ENCODE measurements at regions not wholly inside any gene's neighbourhood (a gene's known extent, or its start where the extent isn't known, plus 50 kb on each side); places are given as distances from the start of the nearest gene placed in this dataset.

DNA sequence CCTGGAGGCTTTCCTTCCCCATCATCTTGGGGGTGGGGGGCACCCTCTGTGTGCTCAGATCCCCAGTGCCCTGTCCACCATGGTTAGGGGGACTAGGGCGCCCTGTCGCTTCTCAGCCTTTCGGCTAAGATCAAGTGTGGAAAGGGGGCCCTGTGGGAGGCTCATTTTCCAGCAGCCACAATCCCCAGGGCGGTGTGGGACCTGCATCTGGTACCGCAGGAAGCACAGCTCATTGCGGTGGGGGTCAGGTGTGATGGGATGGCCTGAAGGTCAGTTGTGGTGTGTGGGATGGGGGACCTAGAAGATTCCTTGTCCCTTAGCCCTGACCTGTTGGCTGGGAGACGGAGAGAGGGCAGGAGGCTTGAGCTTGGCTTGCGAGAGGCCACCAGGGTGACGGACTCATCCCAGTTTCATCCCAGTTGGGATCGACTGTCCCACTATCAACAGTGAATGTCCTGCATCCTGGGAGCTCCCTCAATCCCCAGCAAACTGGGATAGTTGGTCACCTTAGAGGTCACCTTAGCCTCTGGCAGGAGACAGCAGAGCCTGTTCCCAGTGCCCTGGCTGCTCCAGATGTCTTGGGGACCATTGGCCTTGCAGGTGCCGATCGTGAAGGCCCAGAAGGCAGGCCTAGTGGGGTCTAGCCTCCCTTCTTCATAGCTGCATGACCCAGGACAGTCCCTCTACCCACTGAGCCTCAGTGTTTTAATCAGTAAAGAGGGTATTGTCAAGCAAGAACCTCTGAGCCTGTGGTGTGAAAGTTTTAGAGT is 64.5 kb upstream of the PMEPA1 start:
- TF ChIP-seq, protein P1, sequence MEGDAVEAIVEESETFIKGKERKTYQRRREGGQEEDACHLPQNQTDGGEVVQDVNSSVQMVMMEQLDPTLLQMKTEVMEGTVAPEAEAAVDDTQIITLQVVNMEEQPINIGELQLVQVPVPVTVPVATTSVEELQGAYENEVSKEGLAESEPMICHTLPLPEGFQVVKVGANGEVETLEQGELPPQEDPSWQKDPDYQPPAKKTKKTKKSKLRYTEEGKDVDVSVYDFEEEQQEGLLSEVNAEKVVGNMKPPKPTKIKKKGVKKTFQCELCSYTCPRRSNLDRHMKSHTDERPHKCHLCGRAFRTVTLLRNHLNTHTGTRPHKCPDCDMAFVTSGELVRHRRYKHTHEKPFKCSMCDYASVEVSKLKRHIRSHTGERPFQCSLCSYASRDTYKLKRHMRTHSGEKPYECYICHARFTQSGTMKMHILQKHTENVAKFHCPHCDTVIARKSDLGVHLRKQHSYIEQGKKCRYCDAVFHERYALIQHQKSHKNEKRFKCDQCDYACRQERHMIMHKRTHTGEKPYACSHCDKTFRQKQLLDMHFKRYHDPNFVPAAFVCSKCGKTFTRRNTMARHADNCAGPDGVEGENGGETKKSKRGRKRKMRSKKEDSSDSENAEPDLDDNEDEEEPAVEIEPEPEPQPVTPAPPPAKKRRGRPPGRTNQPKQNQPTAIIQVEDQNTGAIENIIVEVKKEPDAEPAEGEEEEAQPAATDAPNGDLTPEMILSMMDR (IDR thresholded peaks at IDR 0.05 in 8 of 11, conservative IDR thresholded peaks at IDR 0.05 in 3 of 11): no peak
- TF ChIP-seq POLR2A (IDR thresholded peaks at IDR 0.05): no peak
